ENCODE measurements at regions not wholly inside any gene's neighbourhood (a gene's known extent, or its start where the extent isn't known, plus 50 kb on each side); places are given as distances from the start of the nearest gene placed in this dataset.

GRCh38 chr15:39140060-39140604, 440.7 kb upstream of the THBS1 start:
- TF ChIP-seq POLR2AphosphoS5 (IDR thresholded peaks at IDR 0.05; ENCODE audit: low read depth, low read length) (no peak), CTCF (IDR thresholded peaks at IDR 0.05) (no peak)

Measured in Panc1 (cell line).